Vagina (tissue), 2 donors: ENCODE measurements at regions not wholly inside any gene's neighbourhood (a gene's known extent, or its start where the extent isn't known, plus 50 kb on each side); places are given as distances from the start of the nearest gene placed in this dataset.

Experiments used
- DNase-seq, 2 donors: peaks; one replicate each; pipeline ENCODE4 v3.0.0-alpha.2; 2017; ENCODE audit errors: extremely low spot score in 2 of 2
- H3K27ac ChIP-seq: fragments of 200-600 bp; sonication (generic); one replicate; pipeline ENCODE4 v1.5.1; 2019
- H3K27me3 ChIP-seq: fragments of 200-600 bp; sonication (generic); one replicate; pipeline ENCODE4 v1.5.1; 2019
- H3K36me3 ChIP-seq, 2 donors: fragments of 200-600 bp; sonication (generic); one replicate each; pipeline ENCODE4 v1.5.1; 2017 to 2019
- H3K4me1 ChIP-seq: fragments of 200-600 bp; sonication (generic); one replicate; pipeline ENCODE4 v1.5.1; 2019
- H3K4me3 ChIP-seq, 2 donors: fragments of 200-600 bp; sonication (generic); 1 replicate in 1 of 2; 2 replicates in 1 of 2; pipeline ENCODE4 v1.5.1; 2016 to 2019
- H3K9me3 ChIP-seq: fragments of 200-600 bp; sonication (generic); one replicate; pipeline ENCODE4 v1.5.1; 2019
- CTCF ChIP-seq, 3 experiments: fragments of 450-650 bp in 2 of 3; fragments of 200-600 bp in 1 of 3; sonication (generic) in 1 of 3; IDR thresholded peaks; one replicate each; pipeline ENCODE4 v1.5.1; 2017 to 2019; ENCODE audit warnings: antibody characterized with exemption in 3 of 3, mild to moderate bottlenecking in 2 of 3, moderate library complexity in 2 of 3
- POLR2A ChIP-seq, 2 donors: fragments of 450-650 bp; IDR thresholded peaks; one replicate each; pipeline ENCODE4 v1.6.1; 2017; ENCODE audit warnings: antibody characterized with exemption in 2 of 2, mild to moderate bottlenecking in 2 of 2, moderate library complexity in 2 of 2
- POLR2AphosphoS5 ChIP-seq, 2 donors: sonication (generic); formaldehyde crosslinking; IDR thresholded peaks; one replicate each; pipeline ENCODE4 v1.9.0; 2017; ENCODE audit warnings: antibody characterized with exemption in 2 of 2, mild to moderate bottlenecking in 2 of 2, low read depth in 1 of 2; ENCODE audit not compliant: insufficient read depth in 1 of 2
- intact Hi-C: fragments of 100-400 bp; cut with DNase I; formaldehyde crosslinking; loops from one replicate; pipeline ENCODE4 v1.15.1; 2023

DNA sequence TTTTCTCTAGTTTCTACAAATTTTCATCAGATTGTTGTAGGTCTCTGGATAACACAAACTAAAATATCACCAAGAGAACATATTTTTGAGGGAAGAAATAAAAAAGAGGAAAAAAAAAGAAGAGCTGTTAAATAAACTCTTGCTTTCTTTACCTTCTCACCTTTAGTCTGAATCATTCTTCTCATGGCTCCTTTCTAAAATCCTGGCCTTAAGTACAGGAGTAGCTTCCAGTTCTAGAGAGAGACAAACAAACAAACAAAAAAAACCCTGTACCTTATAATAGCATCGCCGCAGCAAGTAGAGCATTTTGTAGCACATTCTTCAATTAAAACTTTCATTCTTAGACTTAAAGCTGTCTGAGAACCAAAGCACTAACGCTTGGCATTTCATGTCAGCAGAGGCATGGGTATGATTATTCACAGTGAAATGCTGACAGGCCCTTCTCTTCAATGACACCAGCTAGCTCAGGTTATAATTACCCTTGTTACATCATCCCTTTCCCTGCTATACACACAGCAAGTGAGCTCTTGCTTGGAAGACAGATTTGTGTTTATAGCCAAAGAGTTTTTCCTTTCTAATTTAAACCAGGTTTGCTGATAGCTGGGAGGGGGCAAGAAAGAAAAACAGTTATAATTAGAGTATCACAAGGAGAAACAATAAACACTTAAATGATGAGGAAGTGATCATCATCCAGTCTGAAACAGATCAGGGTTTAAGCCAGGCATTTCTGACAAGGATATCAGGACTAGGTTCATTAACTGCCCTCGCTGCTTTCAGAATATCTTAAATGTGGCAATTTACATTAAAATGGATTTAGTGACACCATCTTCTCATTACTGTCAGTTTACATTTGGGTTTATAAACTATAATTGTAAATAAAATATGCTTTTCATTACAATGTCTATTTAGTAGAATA, 510.9 kb upstream of the ZNF608 start:
- Histone ChIP-seq H3K27ac (no peak overlapping the region), H3K27me3 (no peaks in the 10 kb centered on the region), H3K4me1 (no peaks in the 10 kb centered on the region), H3K4me3 (no peak overlapping the region), H3K9me3 (no peaks in the 10 kb centered on the region), H3K36me3 (no peaks in the 10 kb centered on the region)
- no peak for DNase-seq
- intact Hi-C loops = no loop called here
- no peak for TF ChIP-seq CTCF (IDR thresholded peaks at IDR 0.05)
- TF ChIP-seq POLR2A (IDR thresholded peaks at IDR 0.05) = no peak
- TF ChIP-seq POLR2AphosphoS5 (IDR thresholded peaks at IDR 0.05; ENCODE audit: insufficient read depth in 1 of 2, low read depth in 1 of 2) = no peak

GRCh38 chr5:125257997-125258396, 511.6 kb upstream of the ZNF608 start:
- H3K27ac ChIP-seq = no peak overlapping the region
- H3K36me3 ChIP-seq = no peaks in the 10 kb centered on the region
- no peak overlapping the region for H3K4me3 ChIP-seq
- DNase-seq = no peak
- intact Hi-C loops = no loop called here
- no peaks in the 10 kb centered on the region for H3K4me1 ChIP-seq
- H3K9me3 ChIP-seq = no peaks in the 10 kb centered on the region
- no peaks in the 10 kb centered on the region for H3K27me3 ChIP-seq
- no peak for TF ChIP-seq POLR2AphosphoS5 (IDR thresholded peaks at IDR 0.05; ENCODE audit: insufficient read depth in 1 of 2, low read depth in 1 of 2)
- TF ChIP-seq POLR2A (IDR thresholded peaks at IDR 0.05) = no peak
- no peak for TF ChIP-seq CTCF (IDR thresholded peaks at IDR 0.05)

GRCh38 chr5:125258615-125259014, 512.2 kb upstream of the ZNF608 start:
- no peak overlapping the region for H3K4me3 ChIP-seq
- H3K9me3 ChIP-seq = no peaks in the 10 kb centered on the region
- intact Hi-C loops = no loop called here
- no peaks in the 10 kb centered on the region for H3K4me1 ChIP-seq
- H3K27me3 ChIP-seq = no peaks in the 10 kb centered on the region
- H3K36me3 ChIP-seq = no peaks in the 10 kb centered on the region
- no peak for DNase-seq
- H3K27ac ChIP-seq = no peak overlapping the region
- TF ChIP-seq POLR2A (IDR thresholded peaks at IDR 0.05) (no peak), POLR2AphosphoS5 (IDR thresholded peaks at IDR 0.05; ENCODE audit: insufficient read depth in 1 of 2, low read depth in 1 of 2) (no peak), CTCF (IDR thresholded peaks at IDR 0.05) (no peak)

DNA sequence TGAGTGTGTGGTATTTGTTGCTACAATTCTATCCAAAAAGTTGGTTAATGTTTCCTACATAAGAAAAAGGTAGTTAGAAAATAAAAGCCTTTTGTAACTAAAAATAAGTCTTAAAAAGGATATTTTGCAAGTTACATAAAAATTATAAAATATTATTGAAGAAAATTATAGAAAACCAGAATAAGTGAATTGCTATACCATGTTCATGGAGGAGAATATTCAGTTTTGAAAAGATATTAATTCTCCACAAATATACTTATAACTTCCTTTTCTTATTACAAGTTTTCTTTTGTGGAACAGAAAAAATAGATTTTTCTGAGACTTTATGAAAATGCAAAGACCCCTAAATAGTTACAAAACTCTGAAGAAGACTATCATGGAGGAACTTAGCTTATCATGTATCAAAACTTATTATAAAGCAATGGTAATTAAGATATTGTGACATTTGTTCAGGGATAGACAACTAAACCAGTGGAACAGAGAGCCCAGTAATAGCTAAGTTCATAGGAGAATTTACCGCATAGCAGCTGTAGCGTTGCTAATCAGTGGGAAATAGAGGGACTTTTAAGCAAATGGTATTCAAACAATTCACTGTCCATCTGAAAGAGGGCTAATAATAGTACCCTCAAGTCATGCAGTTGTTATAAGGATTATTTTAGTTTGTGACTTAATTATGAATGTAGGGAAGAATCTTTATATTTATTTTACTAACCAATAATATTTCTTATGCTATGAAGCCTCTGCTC, 515.2 kb upstream of the ZNF608 start:
- H3K36me3 ChIP-seq = no peaks in the 10 kb centered on the region
- no peak overlapping the region for H3K27ac ChIP-seq
- H3K9me3 ChIP-seq = no peaks in the 10 kb centered on the region
- DNase-seq = no peak
- TF ChIP-seq POLR2AphosphoS5 (IDR thresholded peaks at IDR 0.05; ENCODE audit: insufficient read depth in 1 of 2, low read depth in 1 of 2) = no peak
- no peak for TF ChIP-seq POLR2A (IDR thresholded peaks at IDR 0.05)
- no peak for TF ChIP-seq CTCF (IDR thresholded peaks at IDR 0.05)
- no peak overlapping the region for H3K4me3 ChIP-seq
- H3K27me3 ChIP-seq = no peaks in the 10 kb centered on the region
- intact Hi-C loops = no loop called here
- H3K4me1 ChIP-seq = no peaks in the 10 kb centered on the region
